Suppressor macrophage treated with lipopolysaccharide for 1 hour (primary cell): ENCODE measurements at regions not wholly inside any gene's neighbourhood (a gene's known extent, or its start where the extent isn't known, plus 50 kb on each side); places are given as distances from the start of the nearest gene placed in this dataset.
A peak's percentile ranks its signal among the peaks of the same experiment; 100 is the strongest.

ENCODE experiments used
- DNase-seq, 3 donors: peaks; one replicate each; pipeline ENCODE4 v3.0.0-alpha.2; 2020 to 2022

DNA sequence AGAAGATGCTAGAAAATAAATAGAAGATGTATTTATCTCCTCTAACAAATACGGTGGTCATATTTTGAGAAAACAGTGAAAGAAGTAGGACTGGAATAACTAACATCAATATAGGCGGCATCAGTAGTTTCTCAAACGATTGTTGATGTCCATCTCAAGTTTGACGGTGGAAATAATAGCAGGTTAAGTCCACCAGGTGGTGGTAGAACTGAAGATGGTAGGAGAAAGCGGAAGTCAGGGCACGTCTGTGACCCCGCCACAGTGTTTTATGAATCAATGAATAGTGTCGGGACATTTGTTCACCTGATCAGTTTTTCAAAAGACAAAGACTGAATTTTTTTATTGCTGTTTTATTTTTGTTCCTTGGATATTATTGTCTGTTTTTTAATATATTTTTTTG lies 706.4 kb upstream of the SLC10A2 start:
- DNase-seq, result no peak

GRCh38 chr13:103762523-103762922 lies 696.3 kb upstream of the SLC10A2 start:
- DNase-seq, result peak in 1 of 3 donors; percentile 1

- DNase-seq, result no peak
These were observed 693.1 kb upstream of the SLC10A2 start for GRCh38 chr13:103759361-103759760.

DNA sequence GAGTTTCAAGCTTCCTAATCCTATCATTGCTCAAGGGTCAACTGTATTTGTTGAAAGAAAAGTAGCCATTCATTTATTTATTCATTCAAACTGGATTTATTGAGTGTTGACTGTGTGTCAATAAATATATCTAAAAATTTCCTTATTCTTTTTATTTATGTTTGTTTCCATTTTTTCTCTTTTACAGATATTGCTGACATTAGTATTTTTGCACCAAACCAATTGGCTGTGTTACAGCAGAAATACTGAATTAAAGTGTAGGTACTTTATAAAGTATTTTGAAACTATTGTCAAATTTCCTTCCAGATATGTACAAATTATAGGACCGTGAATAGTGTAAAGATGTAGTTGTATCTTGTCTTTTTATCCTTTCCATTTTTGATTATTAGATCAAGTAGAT lies 692.0 kb upstream of the SLC10A2 start:
- DNase-seq, result no peak

- no peak for DNase-seq
These were observed 691.1 kb upstream of the SLC10A2 start for GRCh38 chr13:103757361-103757760.

DNA sequence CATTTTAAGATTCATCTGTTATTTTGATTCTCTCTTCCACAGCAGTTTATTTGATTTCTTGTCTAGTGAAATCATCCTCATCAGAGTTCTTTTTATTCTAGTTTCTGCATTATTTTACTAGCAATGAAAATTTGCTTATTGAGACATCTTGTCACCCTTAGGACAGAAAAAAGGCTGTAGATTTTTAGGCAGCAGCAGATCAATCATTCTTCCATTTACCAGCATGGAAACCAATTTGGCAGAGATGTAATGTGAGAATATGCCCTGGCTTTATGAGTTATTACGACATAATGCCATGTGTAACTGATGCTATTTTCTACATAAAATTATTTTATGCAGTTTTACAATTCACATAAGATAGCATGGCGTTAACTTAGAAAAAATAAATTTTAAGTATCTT lies 688.6 kb upstream of the SLC10A2 start:
- no peak for DNase-seq

DNA sequence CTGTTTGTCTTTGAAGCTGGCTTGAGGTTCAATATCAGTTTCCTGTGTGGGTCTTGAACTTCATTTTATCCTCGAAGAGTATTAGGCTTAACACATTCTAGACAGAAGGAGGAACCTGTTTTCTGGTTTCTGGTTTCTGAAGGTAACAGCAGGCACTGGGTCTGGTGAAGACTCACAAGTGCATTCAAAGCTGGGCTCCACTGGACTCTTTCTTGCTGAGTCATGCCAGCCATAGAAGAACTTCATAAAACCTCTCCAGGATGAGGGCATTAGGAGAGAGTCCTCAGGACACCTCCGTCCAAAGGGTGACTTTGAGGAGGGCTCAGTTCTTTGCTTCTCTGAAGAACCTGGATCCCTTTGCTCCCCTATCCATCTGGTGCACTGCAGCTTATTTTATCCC lies 668.6 kb upstream of the SLC10A2 start:
- no peak for DNase-seq

GRCh38 chr13:103731959-103732358 lies 665.7 kb upstream of the SLC10A2 start:
- DNase-seq, result no peak

DNA sequence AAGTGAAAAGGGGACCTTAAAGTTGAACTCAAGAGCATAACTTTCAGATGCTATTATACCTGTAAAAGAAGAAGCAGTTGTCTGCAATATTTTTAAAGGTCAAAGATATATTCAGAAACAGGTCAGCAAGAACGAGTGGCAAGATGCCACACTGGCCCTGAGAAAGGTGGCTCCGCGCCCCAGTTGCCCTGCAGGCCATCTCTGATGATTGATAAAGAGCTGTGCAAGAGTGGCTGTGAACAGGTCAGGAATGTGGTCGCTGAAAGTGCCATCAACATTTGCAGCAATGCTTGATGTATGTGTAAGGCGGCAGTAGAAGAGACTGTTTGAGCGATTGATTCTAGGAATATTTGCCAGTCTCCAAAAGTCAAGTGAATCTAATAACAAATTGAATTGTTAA lies 664.2 kb upstream of the SLC10A2 start:
- DNase-seq, result no peak

DNA sequence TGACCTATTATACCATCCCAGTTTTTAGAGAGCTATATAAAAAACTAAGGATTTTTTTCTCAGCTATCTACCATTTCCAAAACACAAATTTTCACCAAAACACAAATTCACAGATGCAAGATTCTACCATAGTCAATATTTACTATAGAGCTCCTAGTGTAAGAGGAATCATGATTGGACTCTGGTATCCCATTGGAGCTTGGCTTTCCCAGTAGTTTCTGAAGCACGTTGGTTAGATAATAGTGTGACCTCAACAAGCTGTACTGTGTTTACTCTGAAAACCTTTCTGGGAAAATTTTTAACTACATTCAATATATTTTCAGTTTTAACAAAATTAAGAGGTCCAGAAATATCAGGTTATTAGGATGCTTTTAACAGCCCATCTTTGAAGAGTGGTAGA lies 660.6 kb upstream of the SLC10A2 start:
- no peak for DNase-seq

- no peak for DNase-seq
These were observed 650.5 kb upstream of the SLC10A2 start for GRCh38 chr13:103716718-103717117.

- no peak for DNase-seq
These were observed 649.1 kb upstream of the SLC10A2 start for GRCh38 chr13:103715335-103715734.

- DNase-seq, result no peak
These were observed 637.0 kb upstream of the SLC10A2 start for GRCh38 chr13:103703246-103703645.

DNA sequence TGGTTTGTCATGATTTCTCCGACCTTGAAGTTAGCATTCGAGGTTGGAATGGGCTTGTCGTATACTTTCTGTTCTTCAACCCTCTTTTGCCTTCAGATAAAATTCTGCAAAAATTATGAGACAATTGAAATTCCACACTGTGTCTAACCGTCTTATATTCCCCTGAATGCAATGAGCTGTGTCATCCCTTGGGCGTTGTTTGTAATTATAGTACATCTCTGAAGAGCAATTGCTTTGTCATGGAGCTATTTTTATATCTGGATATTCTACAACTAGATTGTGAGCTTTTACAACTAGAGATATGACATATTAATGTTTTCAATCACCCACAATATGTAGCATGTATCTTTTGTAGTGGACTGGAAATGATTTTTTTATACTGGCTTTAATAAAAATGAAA lies 631.8 kb upstream of the SLC10A2 start:
- no peak for DNase-seq

DNA sequence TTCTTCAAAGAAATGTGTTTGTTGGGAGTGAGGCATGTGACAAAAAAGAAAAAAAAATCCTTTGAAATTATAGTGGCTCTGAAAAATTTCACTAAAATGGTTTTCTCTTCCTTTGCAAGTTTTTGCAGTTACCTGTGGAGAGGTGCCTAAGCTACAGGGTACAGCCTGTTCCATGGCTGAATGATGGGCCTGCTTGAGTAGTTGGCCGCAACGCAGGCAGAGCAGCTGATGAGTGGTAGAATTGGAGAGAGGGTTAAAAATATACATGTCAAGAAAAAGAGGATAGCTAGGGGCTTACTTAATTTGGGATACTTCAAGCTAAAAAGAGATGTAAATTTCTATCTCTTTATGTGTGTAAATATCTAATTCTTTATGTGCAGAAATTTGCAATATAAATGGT lies 629.1 kb upstream of the SLC10A2 start:
- DNase-seq, result no peak

- DNase-seq, result no peak
These were observed 628.3 kb upstream of the SLC10A2 start for GRCh38 chr13:103694471-103694870.

GRCh38 chr13:103694033-103694432 lies 627.8 kb upstream of the SLC10A2 start:
- DNase-seq, result no peak

GRCh38 chr13:103692442-103692841 lies 626.2 kb upstream of the SLC10A2 start:
- DNase-seq, result no peak

GRCh38 chr13:103676329-103676728 lies 610.1 kb upstream of the SLC10A2 start:
- DNase-seq, result no peak

- DNase-seq, result no peak
These were observed 605.3 kb upstream of the SLC10A2 start for GRCh38 chr13:103671547-103671946.

GRCh38 chr13:103663996-103664395 lies 597.8 kb upstream of the SLC10A2 start:
- DNase-seq, result no peak

GRCh38 chr13:103656311-103656710 lies 590.1 kb upstream of the SLC10A2 start:
- DNase-seq, result no peak

GRCh38 chr13:103640606-103641005 lies 574.4 kb upstream of the SLC10A2 start:
- no peak for DNase-seq

DNA sequence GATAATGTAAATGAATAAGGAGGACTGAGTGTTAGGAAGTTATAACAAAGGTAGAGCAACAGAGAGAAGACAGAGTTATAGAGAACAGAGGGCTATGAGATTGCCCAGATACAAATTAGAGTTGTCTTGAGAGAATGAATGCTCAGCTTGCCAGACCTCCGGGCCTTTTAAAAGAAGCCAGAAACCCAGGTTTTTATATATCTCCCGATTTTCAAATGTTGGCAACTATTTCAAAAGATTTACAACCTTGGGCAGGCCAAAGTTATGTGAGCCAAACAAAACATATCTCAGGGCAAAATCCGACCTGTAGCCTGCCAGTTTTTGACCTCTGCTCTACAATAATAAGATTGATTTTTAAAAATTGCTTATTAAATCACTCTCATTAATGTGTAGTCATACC lies 573.1 kb upstream of the SLC10A2 start:
- DNase-seq, result no peak

DNA sequence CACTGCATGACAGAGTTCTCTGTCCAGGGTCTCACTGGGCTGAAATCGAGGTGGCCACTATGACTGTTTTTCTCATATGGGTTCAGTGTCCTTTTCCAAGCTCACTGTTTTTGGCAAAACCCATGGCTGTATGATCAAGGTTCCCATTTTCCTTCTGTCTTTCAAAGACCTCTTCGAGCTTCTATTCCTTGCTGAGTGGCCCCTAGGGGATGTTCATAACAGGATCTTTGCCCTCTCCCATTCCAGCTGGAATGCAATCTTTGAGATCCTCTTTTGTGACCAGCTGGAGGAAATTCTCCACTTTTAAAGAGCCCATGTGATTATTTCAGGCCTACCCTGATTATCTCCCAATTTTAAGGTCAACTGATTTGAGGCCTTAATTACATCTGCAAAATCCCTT lies 572.5 kb upstream of the SLC10A2 start:
- DNase-seq, result no peak

DNA sequence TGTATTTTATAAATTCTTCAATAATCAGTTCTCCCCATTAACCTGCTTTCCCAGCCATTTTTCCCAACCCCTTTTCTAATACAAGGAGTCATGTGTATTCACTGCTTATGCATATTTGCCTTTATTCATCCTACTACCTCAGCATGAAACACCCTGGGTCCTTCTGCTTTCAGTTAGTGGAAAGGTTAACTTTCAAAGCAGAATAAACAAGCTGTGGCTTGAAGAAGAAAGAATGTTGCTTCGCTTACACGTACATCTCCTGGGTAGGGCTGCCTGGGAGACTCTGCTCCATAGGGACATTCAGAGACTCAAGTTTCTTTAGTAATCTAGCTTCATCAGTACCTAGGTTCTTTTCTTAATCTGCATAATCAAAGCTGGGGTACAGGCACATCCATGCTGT lies 567.8 kb upstream of the SLC10A2 start:
- DNase-seq, result no peak
